HCT116 (cell line): ENCODE measurements at regions not wholly inside any gene's neighbourhood (a gene's known extent, or its start where the extent isn't known, plus 50 kb on each side); places are given as distances from the start of the nearest gene placed in this dataset.

Experiments
- ATF3 ChIP-seq: IDR thresholded peaks from 2 replicates; pipeline ENCODE4 v1.6.1; 2012
- CEBPB ChIP-seq: IDR thresholded peaks from 2 replicates; pipeline ENCODE4 v1.6.1; 2012; ENCODE audit warnings: low read depth
- CTCF ChIP-seq, 3 experiments: fragments of 200-600 bp in 1 of 3; sonication (generic) in 1 of 3; IDR thresholded peaks in 2 of 3; conservative IDR thresholded peaks in 1 of 3; 2 replicates each; pipeline ENCODE4 v1.5.1; 2012 to 2017; ENCODE audit warnings: low read depth in 2 of 3, low read length in 2 of 3, antibody characterized with exemption in 1 of 3, borderline replicate concordance in 1 of 3, control low read depth in 1 of 3, mild to moderate bottlenecking in 1 of 3, mixed read lengths in 1 of 3, mixed run types in 1 of 3, moderate library complexity in 1 of 3; ENCODE audit not compliant: insufficient read depth in 1 of 3
- EZH2 ChIP-seq: fragments of 200-600 bp; sonication (generic); IDR thresholded peaks from 2 replicates; pipeline ENCODE4 v1.6.1; 2017; ENCODE audit warnings: antibody characterized with exemption, mixed run types
- EZH2phosphoT487 ChIP-seq: fragments of 200-600 bp; IDR thresholded peaks from 2 replicates; pipeline ENCODE4 v1.6.1; 2018; ENCODE audit warnings: antibody characterized with exemption, borderline replicate concordance
- POLR2AphosphoS5 ChIP-seq: IDR thresholded peaks from 2 replicates; pipeline ENCODE4 v1.6.1; 2011; ENCODE audit warnings: mild to moderate bottlenecking, low read depth, low read length, moderate library complexity

GRCh38 chrX:134186362-134187121 lies 50.4 kb upstream of the CCDC160 start:
- TF ChIP-seq CEBPB (no peak), POLR2AphosphoS5 (no peak), CTCF (IDR thresholded peaks at IDR 0.05 in 2 of 3, conservative IDR thresholded peaks at IDR 0.05 in 1 of 3; ENCODE audit: borderline replicate concordance in 1 of 3, insufficient read depth in 1 of 3, low read depth in 2 of 3, low read length in 2 of 3) (no peak), EZH2phosphoT487 (no peak), EZH2 (no peak), ATF3 (no peak)
